ENCODE measurements at regions not wholly inside any gene's neighbourhood (a gene's known extent, or its start where the extent isn't known, plus 50 kb on each side); places are given as distances from the start of the nearest gene placed in this dataset.

GRCh38 chr5:4929092-4929655 is 211.0 kb upstream of the ADAMTS16 start:
- H3K4me3 ChIP-seq (ENCODE audit: low read depth, low read length), result no peak overlapping the region
- in situ Hi-C loops (cut with HindIII; ENCODE audit: low sequenced_read_pairs), result no loop called here
- DNase-seq (ENCODE audit: low read depth, low spot score), result no peak
- TF ChIP-seq, protein P1, sequence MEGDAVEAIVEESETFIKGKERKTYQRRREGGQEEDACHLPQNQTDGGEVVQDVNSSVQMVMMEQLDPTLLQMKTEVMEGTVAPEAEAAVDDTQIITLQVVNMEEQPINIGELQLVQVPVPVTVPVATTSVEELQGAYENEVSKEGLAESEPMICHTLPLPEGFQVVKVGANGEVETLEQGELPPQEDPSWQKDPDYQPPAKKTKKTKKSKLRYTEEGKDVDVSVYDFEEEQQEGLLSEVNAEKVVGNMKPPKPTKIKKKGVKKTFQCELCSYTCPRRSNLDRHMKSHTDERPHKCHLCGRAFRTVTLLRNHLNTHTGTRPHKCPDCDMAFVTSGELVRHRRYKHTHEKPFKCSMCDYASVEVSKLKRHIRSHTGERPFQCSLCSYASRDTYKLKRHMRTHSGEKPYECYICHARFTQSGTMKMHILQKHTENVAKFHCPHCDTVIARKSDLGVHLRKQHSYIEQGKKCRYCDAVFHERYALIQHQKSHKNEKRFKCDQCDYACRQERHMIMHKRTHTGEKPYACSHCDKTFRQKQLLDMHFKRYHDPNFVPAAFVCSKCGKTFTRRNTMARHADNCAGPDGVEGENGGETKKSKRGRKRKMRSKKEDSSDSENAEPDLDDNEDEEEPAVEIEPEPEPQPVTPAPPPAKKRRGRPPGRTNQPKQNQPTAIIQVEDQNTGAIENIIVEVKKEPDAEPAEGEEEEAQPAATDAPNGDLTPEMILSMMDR (IDR thresholded peaks at IDR 0.05; ENCODE audit: low read depth, low read length), result no peak

DNA sequence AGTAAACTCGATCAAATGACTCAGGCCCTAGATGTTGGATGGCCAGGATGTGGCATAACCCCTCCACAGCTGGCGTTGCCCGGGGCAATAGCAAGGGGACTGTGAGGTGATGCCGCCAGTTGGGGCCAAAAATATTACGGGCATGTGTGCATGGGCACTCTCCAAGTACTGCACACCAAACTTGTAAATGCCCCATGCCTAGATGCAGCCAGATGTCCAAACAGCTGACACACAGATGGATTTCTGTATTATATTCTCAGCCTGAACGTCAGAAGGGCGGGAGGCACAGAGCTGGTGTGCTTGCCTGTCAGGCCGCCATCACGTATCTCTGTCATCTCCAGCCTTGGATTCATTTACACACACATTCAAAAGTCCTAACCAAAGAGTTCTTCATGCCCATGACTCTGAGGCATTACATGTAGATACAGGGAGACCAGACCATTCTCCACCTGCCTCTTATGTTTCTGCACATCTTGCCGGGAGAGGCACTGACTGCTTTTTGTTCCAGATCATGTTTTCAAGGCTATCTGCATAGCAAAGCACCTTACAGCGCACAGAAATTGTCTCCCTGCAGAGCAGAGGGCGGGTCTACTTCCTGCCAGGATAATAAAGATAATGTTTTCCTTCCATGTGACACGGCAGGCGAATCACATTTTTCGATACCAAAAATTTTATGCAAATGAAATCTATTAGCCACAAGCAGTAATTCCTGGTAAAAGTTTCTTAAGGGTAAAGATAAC is 200.9 kb upstream of the ADAMTS16 start:
- TF ChIP-seq, protein P1 (IDR thresholded peaks at IDR 0.05; ENCODE audit: low read depth, low read length), result no peak
- in situ Hi-C loops (cut with HindIII; ENCODE audit: low sequenced_read_pairs), result no loop called here
- H3K4me3 ChIP-seq (ENCODE audit: low read depth, low read length), result no peak overlapping the region
- DNase-seq (ENCODE audit: low read depth, low spot score), result no peak

GRCh38 chr5:4941161-4941560 is 199.0 kb upstream of the ADAMTS16 start:
- TF ChIP-seq, protein P1 (IDR thresholded peaks at IDR 0.05; ENCODE audit: low read depth, low read length), result no peak
- no peak overlapping the region for H3K4me3 ChIP-seq (ENCODE audit: low read depth, low read length)
- in situ Hi-C loops (cut with HindIII; ENCODE audit: low sequenced_read_pairs), result no loop called here
- no peak for DNase-seq (ENCODE audit: low read depth, low spot score)

GRCh38 chr5:4941957-4942830 is 197.9 kb upstream of the ADAMTS16 start:
- TF ChIP-seq, protein P1 (IDR thresholded peaks at IDR 0.05; ENCODE audit: low read depth, low read length), result peak; percentile 87
- H3K4me3 ChIP-seq (ENCODE audit: low read depth, low read length), result no peak overlapping the region
- in situ Hi-C loops (cut with HindIII; ENCODE audit: low sequenced_read_pairs), result no loop called here
- DNase-seq (ENCODE audit: low read depth, low spot score), result no peak

GRCh38 chr5:4942831-4943178 is 197.3 kb upstream of the ADAMTS16 start:
- TF ChIP-seq, protein P1 (IDR thresholded peaks at IDR 0.05; ENCODE audit: low read depth, low read length), result no peak
- in situ Hi-C loops (cut with HindIII; ENCODE audit: low sequenced_read_pairs), result no loop called here
- H3K4me3 ChIP-seq (ENCODE audit: low read depth, low read length), result no peak overlapping the region
- DNase-seq (ENCODE audit: low read depth, low spot score), result no peak

DNA sequence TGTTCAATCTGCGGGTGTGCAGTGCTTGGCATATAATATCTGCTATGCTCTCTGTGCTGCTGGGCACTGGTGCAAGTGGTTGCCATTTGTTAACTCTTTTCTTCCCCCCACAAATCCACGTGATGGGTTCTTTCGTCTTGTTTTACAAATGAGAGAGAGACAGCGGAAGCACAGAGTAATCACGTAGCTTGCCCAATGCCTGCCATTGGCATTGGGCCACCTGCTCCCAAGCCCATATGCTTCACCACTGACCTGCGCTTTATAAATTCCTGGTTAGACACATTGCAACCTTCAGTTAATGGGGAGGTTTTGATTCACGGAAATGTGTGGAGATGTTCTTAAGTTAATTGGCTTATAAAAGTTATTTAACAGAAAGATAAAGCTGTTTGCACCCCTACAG is 194.8 kb upstream of the ADAMTS16 start:
- H3K4me3 ChIP-seq (ENCODE audit: low read depth, low read length), result no peak overlapping the region
- in situ Hi-C loops (cut with HindIII; ENCODE audit: low sequenced_read_pairs), result no loop called here
- no peak for DNase-seq (ENCODE audit: low read depth, low spot score)
- TF ChIP-seq, protein P1 (IDR thresholded peaks at IDR 0.05; ENCODE audit: low read depth, low read length), result no peak

Data from astrocyte of the spinal cord (primary cell).